ENCODE measurements at regions not wholly inside any gene's neighbourhood (a gene's known extent, or its start where the extent isn't known, plus 50 kb on each side); places are given as distances from the start of the nearest gene placed in this dataset.

DNA sequence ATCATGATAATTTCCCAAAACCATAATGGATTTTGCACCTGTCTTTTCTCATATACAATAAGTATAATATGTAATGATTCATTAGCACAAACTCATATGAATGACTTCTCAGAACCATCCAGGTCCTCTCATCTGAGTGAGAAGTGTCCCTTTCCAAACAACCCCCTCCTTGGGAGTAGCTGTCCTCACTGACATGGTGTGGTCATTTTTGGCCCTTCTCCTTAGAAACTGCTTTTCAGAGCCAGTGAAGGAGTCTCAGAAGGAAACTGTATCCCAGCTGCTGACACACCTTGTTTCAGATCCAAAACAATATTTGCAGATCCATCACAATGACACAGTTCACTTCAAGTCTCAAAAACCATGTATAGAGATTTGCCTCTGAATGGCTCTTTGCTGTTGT is 95.5 kb downstream of the MIS18A start:
- H3K36me3 Mint-ChIP-seq (ENCODE audit: insufficient read depth in 1 of 3, low read depth in 3 of 3) = no peaks in the 10 kb centered on the region
- no peaks in the 10 kb centered on the region; a peak in 2 of 5 replicates for H3K9me3 Mint-ChIP-seq
- no peak for TF ChIP-seq CTCF (conservative IDR thresholded peaks at IDR 0.05)
- H3K14ac ChIP-seq (ENCODE audit: insufficient read depth, low read length) = no peak overlapping the region
- no peak overlapping the region for H3K27ac ChIP-seq (ENCODE audit: insufficient read length, low read depth, low read length)
- no peak overlapping the region for H3K4me3 Mint-ChIP-seq
- no peaks in the 10 kb centered on the region for H3K23me2 ChIP-seq (ENCODE audit: insufficient read length, low read depth, low read length, poor library complexity, severe bottlenecking)
- no peak overlapping the region for H3K56ac ChIP-seq (ENCODE audit: insufficient read length, low read depth, low read length)
- no peak overlapping the region for H3T11ph ChIP-seq (ENCODE audit: low read length)
- H2BK20ac ChIP-seq (ENCODE audit: low read depth, low read length, poor library complexity, severe bottlenecking) = no peak overlapping the region
- H3K23ac ChIP-seq (ENCODE audit: insufficient read length, low read depth, low read length) = no peak overlapping the region
- no peak for DNase-seq
- no peak overlapping the region for H2BK12ac ChIP-seq (ENCODE audit: insufficient read length, low read depth, low read length)
- no peaks in the 10 kb centered on the region; the same call in 1 of the 2 replicates for H3K4me1 ChIP-seq (ENCODE audit: insufficient read depth, low read length)
- H3K4ac ChIP-seq (ENCODE audit: low read depth, low read length) = no peak overlapping the region
- peaks cover 14 to 17% of the 10 kb centered on the region in 2 experiments for H3K4me1 Mint-ChIP-seq
- no peak overlapping the region for H4K8ac ChIP-seq (replicated peaks; ENCODE audit: insufficient read length, low read depth, low read length)
- no peak overlapping the region for H3K9ac ChIP-seq (ENCODE audit: extremely low read depth, insufficient read length, low read length)
- no peaks in the 10 kb centered on the region for H3K27me3 ChIP-seq (ENCODE audit: insufficient read depth, low read length)
- H3K18ac ChIP-seq (ENCODE audit: insufficient read length, low read depth, low read length) = no peak overlapping the region
- no peak overlapping the region for H3K27ac Mint-ChIP-seq
- no peak overlapping the region for H2BK120ac ChIP-seq (ENCODE audit: low read depth, low read length, poor library complexity, severe bottlenecking)
- no peaks in the 10 kb centered on the region for H3K79me2 ChIP-seq (ENCODE audit: insufficient read depth, low read length)
- H3K4me2 ChIP-seq (ENCODE audit: insufficient read depth, insufficient read length, low read length) = no peak overlapping the region
- H4K20me1 ChIP-seq (ENCODE audit: control insufficient read depth, insufficient read depth, insufficient read length) = no peaks in the 10 kb centered on the region
- H3K79me1 ChIP-seq (ENCODE audit: insufficient read depth, low read depth, low read length, poor library complexity, severe bottlenecking) = no peaks in the 10 kb centered on the region
- H4K5ac ChIP-seq (ENCODE audit: insufficient read length, low read depth, low read length) = no peak overlapping the region
- H3K27me3 Mint-ChIP-seq (ENCODE audit: low read depth) = peaks cover 1% of the 10 kb centered on the region
- no peaks in the 10 kb centered on the region for H3K9me3 ChIP-seq (ENCODE audit: control insufficient read depth, low read depth, low read length)
- H2AK5ac ChIP-seq (ENCODE audit: insufficient read length, low read length) = no peak overlapping the region
- no peak overlapping the region for H2AFZ ChIP-seq (ENCODE audit: low read length)
- no peak overlapping the region for H2BK15ac ChIP-seq (ENCODE audit: low read depth, low read length)
- H2BK5ac ChIP-seq (ENCODE audit: insufficient read length, low read length) = no peak overlapping the region
- no peak overlapping the region for H4K91ac ChIP-seq (ENCODE audit: insufficient read length, low read depth, low read length)
